Occipital lobe (tissue), 1 donor: ENCODE measurements at regions not wholly inside any gene's neighbourhood (a gene's known extent, or its start where the extent isn't known, plus 50 kb on each side); places are given as distances from the start of the nearest gene placed in this dataset.
A peak's percentile ranks its signal among the peaks of the same experiment; 100 is the strongest.

Experiments used
- DNase-seq: peaks from one replicate; lab custom pipeline; 2025; lab: John Stamatoyannopoulos, UW

DNA sequence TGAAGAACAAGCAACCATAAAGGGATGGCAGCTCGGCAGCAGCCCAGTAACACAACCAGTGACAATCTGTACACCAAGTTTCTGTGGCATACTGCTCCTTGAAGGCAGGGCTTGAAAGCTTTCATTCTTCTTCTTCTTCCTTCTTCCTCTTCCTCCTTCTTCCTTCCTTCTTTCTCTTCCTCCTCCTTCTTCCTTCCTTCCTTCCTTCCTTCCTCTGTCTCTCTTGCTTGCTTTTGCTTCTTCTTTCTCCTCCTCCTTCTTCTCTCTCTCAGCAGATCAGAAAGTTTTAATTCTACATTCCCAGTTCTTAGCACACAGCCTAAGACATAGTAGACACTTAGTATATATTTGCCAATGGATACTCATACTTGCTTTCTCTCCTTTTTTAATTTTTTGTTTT is 95.9 kb downstream of the GLUL start:
- DNase-seq = no peak

GRCh38 chr1:182293119-182293589 is 98.4 kb downstream of the GLUL start:
- no peak for DNase-seq

DNA sequence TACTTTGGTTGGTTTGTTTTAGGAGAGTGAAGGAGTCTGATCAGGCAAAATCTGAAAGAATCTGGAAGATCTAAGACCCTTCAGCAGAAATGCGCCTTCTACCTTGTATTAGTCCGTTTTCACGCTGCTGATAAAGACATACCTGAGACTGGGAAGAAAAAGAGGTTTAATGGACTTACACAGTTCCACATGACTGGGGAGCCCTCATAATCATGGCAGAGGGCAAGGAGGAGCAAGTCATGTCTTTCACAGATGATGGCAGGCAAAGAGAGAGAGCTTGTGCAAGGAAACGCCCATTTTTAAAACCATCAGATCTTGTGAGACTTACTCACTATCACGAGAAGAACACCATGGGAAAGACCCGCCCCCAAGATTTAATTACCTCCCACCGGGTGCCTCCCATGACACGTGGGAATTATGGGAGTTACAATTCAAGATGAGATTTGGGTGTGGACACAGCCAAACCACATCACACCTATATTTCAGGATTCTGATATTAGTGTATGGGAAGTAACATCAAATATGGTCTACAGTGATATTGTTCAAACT is 99.3 kb downstream of the GLUL start:
- DNase-seq = no peak

- no peak for DNase-seq
These were observed 99.9 kb downstream of the GLUL start for GRCh38 chr1:182291584-182292192.

DNA sequence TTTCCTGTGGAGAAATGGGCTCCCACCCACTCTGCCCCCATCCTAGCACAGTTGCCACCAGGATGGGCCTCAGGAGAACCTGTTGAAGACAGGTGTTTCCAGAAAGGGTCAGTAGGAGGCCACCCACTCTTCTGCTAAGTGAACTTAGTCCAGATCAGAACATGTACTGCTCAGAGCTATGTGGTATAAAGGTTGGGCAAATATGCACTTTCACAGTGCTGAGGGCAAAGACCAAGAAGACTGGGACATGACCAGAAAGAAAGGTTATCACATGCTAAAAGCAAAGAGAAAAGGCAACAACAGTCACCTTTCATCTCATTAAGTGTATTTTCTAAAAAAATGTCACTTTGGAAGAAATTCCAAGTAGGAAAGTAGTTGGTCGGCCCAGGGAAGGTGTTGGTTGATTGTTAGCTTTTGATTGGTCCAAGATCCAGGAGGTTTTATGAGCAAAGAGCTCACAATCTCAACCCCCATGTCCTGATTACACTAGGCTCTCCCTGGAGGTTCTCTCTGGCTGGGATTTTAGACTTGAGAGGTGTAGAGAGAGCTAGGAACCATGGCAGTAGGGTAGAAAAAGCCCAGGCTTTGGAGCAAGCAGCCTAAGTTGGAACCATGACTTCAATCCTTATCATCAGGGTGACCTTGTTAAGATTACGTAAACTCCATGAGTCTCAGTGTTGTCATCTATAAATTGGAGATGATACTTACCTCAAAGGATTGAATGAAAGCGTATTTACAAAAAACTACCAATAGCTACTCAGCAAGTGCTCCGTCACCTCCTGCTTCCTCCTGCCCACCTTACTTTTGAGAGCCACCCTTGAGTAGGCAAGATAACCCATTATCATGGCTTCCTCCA is 102.6 kb downstream of the GLUL start:
- no peak for DNase-seq

DNA sequence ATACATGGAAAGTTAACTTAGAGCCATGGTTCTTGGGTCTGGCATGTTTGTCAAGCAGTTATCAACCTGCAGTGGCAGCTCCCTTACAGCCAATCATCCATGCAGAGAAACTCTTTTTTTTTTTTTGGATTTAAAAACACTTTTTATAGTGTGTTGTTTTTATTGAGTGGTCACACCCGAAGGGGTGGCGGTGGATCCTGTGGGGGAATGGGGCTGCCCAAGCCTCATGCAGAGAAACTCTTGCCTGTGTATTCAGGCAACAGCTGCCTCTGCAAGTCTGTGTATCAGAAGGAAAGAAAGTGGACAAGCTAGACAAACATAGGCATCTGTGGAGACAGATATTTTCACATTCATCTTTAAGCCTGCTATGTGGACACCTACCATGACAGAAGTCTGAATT is 104.8 kb downstream of the GLUL start:
- DNase-seq = no peak

GRCh38 chr1:182283746-182284544 is 107.6 kb downstream of the GLUL start:
- DNase-seq = no peak

- DNase-seq = peak; percentile 64
These were observed 110.0 kb downstream of the GLUL start for GRCh38 chr1:182281541-182281940.

DNA sequence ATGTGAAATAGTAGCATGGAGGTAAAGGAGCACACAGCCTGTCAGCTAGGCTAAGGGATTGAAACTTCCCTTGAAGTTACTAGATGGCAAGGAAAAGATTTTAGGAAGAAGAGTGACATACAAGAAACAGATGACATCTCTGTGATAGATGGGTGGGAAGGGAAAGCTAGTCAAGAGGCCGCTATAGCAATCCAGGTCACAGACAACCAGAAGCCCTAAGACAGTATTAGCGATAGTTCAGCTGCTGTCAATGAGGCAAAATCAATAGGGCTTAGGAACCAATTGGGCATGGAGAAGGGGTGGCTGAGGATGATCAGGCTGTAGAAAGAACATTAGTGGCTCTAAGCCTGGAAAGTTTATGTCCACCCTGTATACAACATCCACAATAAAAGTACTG is 111.1 kb downstream of the GLUL start:
- no peak for DNase-seq

- DNase-seq = peak; percentile 85
These were observed 111.7 kb downstream of the GLUL start for GRCh38 chr1:182279724-182280503.

- DNase-seq = no peak
These were observed 112.3 kb downstream of the GLUL start for GRCh38 chr1:182279302-182279701.

- DNase-seq = no peak
These were observed 113.2 kb downstream of the GLUL start for GRCh38 chr1:182278144-182279054.

DNA sequence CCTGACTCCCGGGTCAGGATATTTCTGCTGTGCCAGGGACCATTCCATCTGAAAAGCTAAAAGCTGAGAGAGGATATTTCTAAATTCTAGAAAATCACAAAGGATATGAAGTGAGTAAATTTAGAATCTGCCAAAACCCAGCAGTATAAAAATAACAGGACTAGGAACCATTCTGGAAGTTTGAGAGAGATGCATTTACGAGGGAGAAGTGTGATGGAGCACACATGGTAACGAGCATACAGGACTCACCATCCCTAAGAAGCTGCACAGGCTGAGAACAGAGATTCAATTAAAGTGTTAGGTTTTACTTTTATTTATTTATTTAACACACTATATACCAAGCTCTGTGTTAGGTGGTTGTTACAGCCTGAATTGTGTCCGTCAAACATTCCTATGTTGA is 116.3 kb downstream of the GLUL start:
- DNase-seq = no peak

GRCh38 chr1:182274618-182275017 is 117.0 kb downstream of the GLUL start:
- no peak for DNase-seq

DNA sequence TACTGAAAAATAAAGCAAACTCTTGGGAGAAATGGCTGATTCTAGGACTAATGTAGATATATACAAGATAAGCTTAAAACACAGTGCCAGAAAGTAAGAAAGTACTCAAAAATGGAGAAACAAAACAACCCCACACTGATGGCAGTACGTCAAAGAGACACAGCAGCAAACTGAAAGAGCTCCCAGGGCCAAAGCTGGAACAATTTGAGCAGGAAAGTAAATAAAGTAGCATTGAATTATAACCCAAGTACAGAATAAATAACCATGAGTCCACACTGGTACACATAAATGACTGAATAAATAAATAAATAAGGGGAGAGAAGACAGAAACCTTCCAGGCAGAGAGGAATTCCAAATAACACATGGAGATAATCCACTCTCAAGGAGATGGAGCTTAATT is 120.9 kb downstream of the GLUL start:
- DNase-seq = no peak

GRCh38 chr1:182269097-182269496 is 122.5 kb downstream of the GLUL start:
- DNase-seq = no peak

- DNase-seq = no peak
These were observed 122.9 kb downstream of the GLUL start for GRCh38 chr1:182268669-182269068.

DNA sequence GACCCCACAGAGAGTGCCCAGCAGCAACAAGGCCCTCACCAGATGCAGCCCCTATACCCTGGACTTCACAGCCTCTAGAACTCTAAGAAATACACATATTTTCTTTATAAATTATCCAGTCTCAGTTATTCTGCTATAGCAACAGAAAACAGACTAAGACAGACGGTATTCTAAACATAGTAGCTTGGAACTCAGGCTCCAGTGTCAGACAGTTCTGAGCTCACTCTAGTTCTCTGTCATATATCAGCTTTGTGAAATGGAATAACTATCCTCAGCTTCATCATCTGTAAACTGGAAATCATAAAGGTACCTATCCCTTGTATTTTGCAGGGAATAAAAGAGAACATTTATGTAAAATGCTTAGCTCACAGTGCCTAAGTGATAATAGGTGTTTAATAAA is 127.4 kb downstream of the GLUL start:
- no peak for DNase-seq

- no peak for DNase-seq
These were observed 127.9 kb downstream of the GLUL start for GRCh38 chr1:182263706-182264105.

DNA sequence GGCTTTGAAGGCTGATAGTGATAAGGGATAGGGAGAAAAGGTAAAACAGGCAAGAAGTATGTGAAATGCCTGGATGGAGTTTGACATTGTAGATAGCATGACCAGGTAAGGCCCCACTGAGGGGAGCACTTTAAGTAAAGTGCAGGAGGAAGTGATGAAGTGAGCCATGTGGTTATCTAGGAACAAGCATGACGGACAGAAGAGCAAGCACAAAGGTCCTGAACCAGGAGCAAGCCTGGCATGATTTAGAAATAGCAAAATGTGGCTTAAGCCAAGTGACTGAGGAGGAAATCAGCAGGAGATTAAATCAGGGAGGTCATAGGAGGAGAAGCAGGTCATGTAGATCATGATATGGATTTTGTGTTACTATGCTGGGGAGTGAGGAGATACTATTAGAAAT is 129.2 kb downstream of the GLUL start:
- DNase-seq = no peak
